Endodermal cell (in vitro differentiated cells): ENCODE measurements at regions not wholly inside any gene's neighbourhood (a gene's known extent, or its start where the extent isn't known, plus 50 kb on each side); places are given as distances from the start of the nearest gene placed in this dataset.

Source experiments
- DNase-seq: peaks from one replicate; pipeline ENCODE4 v3.0.0-alpha.2; 2017
- H3K27ac ChIP-seq: 2 replicates; pipeline ENCODE4 v1.5.1; 2013; ENCODE audit warnings: mild to moderate bottlenecking, low read depth, low read length, moderate library complexity
- H3K27me3 ChIP-seq: 2 replicates; pipeline ENCODE4 v1.6.1; 2013; ENCODE audit warnings: mild to moderate bottlenecking, low read length, moderate library complexity; ENCODE audit not compliant: insufficient read depth, control insufficient read depth, poor library complexity, severe bottlenecking
- H3K36me3 ChIP-seq: 2 replicates; pipeline ENCODE4 v1.7.0; 2013; ENCODE audit warnings: mild to moderate bottlenecking, low read length, moderate library complexity; ENCODE audit not compliant: control insufficient read depth, insufficient read depth
- H3K4me1 ChIP-seq: one replicate; pipeline ENCODE4 v1.7.0; 2013; ENCODE audit warnings: low read length; ENCODE audit not compliant: control insufficient read depth, insufficient read depth
- H3K4me3 ChIP-seq: 2 replicates; pipeline ENCODE4 v1.5.1; 2013; ENCODE audit warnings: mild to moderate bottlenecking, low read length, moderate library complexity
- H3K9ac ChIP-seq: 2 replicates; pipeline ENCODE4 v1.6.1; 2013; ENCODE audit warnings: mild to moderate bottlenecking, low read length, moderate library complexity; ENCODE audit not compliant: poor library complexity, severe bottlenecking; ENCODE audit errors: extremely low read depth
- H3K9me3 ChIP-seq: 2 replicates; pipeline ENCODE4 v1.6.1; 2013; ENCODE audit warnings: mild to moderate bottlenecking, low read length, moderate library complexity; ENCODE audit not compliant: control insufficient read depth
- H3K27ac Mint-ChIP-seq: 2 replicates; pipeline ENCODE4 v1.8.0; 2020; ENCODE audit warnings: mixed read lengths
- H3K27me3 Mint-ChIP-seq: 2 replicates; pipeline ENCODE4 v1.8.0; 2021; ENCODE audit warnings: mild to moderate bottlenecking, mixed read lengths; ENCODE audit not compliant: insufficient read depth
- H3K36me3 Mint-ChIP-seq: 2 replicates; pipeline ENCODE4 v1.8.0; 2020; ENCODE audit warnings: low read depth, mixed read lengths
- H3K4me1 Mint-ChIP-seq: 2 replicates; pipeline ENCODE4 v1.8.0; 2020; ENCODE audit warnings: mixed read lengths
- H3K4me3 Mint-ChIP-seq: 2 replicates; pipeline ENCODE4 v1.8.0; 2020; ENCODE audit warnings: mild to moderate bottlenecking, moderate library complexity, mixed read lengths
- H3K9me3 Mint-ChIP-seq: 2 replicates; pipeline ENCODE4 v1.8.0; 2020; ENCODE audit warnings: mild to moderate bottlenecking, mixed read lengths
- WGBS, 2 experiments: methylation state at CpG; one replicate each; pipeline versions ENCODE4 v1.1.5 to v1.1.7; 2013; ENCODE audit warnings: missing lambda C conversion rate in 2 of 2, mixed read lengths in 1 of 2; ENCODE audit not compliant: insufficient coverage in 1 of 2, insufficient read length in 1 of 2; 5-methylcytosine and 5-hydroxymethylcytosine counted together
- TF ChIP-seq, protein P1 (sequence below): fragments of 200-600 bp; sonication (generic); conservative IDR thresholded peaks from 2 replicates; pipeline ENCODE4 v1.5.0; 2021; ENCODE audit warnings: antibody characterized with exemption, mild to moderate bottlenecking

DNA sequence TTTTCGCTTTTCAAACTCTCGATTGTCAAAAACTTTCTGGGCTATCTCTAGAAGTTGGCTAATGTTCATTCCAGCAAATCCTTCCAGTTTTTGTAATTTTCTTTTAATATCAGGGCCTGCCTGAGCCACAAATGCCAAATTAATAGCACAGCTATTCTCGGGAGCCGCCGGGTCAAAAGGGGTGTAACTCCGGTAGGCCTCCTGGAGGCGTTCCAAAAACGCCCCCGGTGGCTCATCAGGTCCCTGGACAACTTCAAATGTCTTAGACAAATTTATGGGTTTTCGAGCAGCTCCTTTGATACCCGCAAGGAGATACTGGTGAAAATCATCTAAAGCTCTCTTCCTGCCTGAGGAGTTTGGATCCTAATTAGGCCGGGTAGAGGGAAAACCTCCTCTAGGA lies 117.9 kb upstream of the PZP start:
- no peaks in the 10 kb centered on the region for H3K4me1 ChIP-seq
- H3K4me1 Mint-ChIP-seq: peaks cover 10% of the 10 kb centered on the region
- no peak overlapping the region for H3K27ac Mint-ChIP-seq
- H3K9me3 ChIP-seq: no peaks in the 10 kb centered on the region
- H3K27ac ChIP-seq: no peak overlapping the region
- no peaks in the 10 kb centered on the region for H3K36me3 ChIP-seq
- peaks cover 2% of the 10 kb centered on the region for H3K36me3 Mint-ChIP-seq
- H3K9ac ChIP-seq: no peak overlapping the region
- no peak overlapping the region for H3K4me3 Mint-ChIP-seq
- no peak for DNase-seq
- TF ChIP-seq, protein P1, sequence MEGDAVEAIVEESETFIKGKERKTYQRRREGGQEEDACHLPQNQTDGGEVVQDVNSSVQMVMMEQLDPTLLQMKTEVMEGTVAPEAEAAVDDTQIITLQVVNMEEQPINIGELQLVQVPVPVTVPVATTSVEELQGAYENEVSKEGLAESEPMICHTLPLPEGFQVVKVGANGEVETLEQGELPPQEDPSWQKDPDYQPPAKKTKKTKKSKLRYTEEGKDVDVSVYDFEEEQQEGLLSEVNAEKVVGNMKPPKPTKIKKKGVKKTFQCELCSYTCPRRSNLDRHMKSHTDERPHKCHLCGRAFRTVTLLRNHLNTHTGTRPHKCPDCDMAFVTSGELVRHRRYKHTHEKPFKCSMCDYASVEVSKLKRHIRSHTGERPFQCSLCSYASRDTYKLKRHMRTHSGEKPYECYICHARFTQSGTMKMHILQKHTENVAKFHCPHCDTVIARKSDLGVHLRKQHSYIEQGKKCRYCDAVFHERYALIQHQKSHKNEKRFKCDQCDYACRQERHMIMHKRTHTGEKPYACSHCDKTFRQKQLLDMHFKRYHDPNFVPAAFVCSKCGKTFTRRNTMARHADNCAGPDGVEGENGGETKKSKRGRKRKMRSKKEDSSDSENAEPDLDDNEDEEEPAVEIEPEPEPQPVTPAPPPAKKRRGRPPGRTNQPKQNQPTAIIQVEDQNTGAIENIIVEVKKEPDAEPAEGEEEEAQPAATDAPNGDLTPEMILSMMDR: peak; percentile 22
- H3K4me3 ChIP-seq: no peak overlapping the region
- no peaks in the 10 kb centered on the region for H3K27me3 ChIP-seq
- 86 to 89% methylated on average over 12 of the region's 12 CpGs for WGBS, 2 experiments
- H3K9me3 Mint-ChIP-seq: no peaks in the 10 kb centered on the region
- H3K27me3 Mint-ChIP-seq: no peaks in the 10 kb centered on the region

DNA sequence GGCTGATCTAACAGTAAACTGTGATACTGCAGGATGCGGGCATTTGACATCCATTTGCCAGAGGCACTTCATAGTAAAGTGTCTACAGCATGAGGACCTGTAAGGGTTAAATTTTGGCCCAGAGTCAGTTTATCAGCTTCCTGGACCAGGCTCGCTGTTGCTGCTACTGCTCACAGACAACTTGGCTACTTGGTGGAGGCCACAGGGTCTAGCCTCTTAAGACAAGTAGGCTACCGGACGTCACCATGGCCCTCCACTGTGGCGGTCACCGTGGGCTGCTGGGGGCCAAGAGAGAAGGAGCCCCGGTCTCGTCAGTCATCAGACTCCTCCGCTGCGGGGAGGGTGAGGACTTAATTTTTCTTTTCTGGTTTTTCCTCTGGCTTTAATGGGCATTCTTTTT lies 117.3 kb upstream of the PZP start:
- H3K27ac ChIP-seq: no peak overlapping the region
- DNase-seq: no peak
- peaks cover 2% of the 10 kb centered on the region for H3K36me3 Mint-ChIP-seq
- TF ChIP-seq, protein P1: no peak
- 91 to 94% methylated on average over 7 to 10 of the region's 10 CpGs for WGBS, 2 experiments
- no peaks in the 10 kb centered on the region for H3K27me3 Mint-ChIP-seq
- no peaks in the 10 kb centered on the region for H3K9me3 ChIP-seq
- no peak overlapping the region for H3K4me3 ChIP-seq
- H3K9ac ChIP-seq: no peak overlapping the region
- H3K4me1 ChIP-seq: no peaks in the 10 kb centered on the region
- no peaks in the 10 kb centered on the region for H3K27me3 ChIP-seq
- no peaks in the 10 kb centered on the region for H3K36me3 ChIP-seq
- H3K4me3 Mint-ChIP-seq: no peak overlapping the region
- H3K4me1 Mint-ChIP-seq: peaks cover 10% of the 10 kb centered on the region
- H3K27ac Mint-ChIP-seq: peak overlapping the region; percentile 29
- H3K9me3 Mint-ChIP-seq: no peaks in the 10 kb centered on the region

GRCh38 chr12:9324782-9325181 lies 116.6 kb upstream of the PZP start:
- no peaks in the 10 kb centered on the region for H3K4me1 ChIP-seq
- no peaks in the 10 kb centered on the region for H3K9me3 ChIP-seq
- WGBS, 2 experiments: 87 to 93% methylated on average over 6 of the region's 6 CpGs
- H3K27ac Mint-ChIP-seq: no peak overlapping the region
- no peak overlapping the region for H3K4me3 Mint-ChIP-seq
- H3K36me3 ChIP-seq: no peaks in the 10 kb centered on the region
- no peak overlapping the region for H3K4me3 ChIP-seq
- no peaks in the 10 kb centered on the region for H3K27me3 ChIP-seq
- H3K9ac ChIP-seq: no peak overlapping the region
- H3K4me1 Mint-ChIP-seq: peaks cover 13% of the 10 kb centered on the region
- H3K9me3 Mint-ChIP-seq: no peaks in the 10 kb centered on the region
- TF ChIP-seq, protein P1: no peak
- no peak for DNase-seq
- no peaks in the 10 kb centered on the region for H3K27me3 Mint-ChIP-seq
- H3K36me3 Mint-ChIP-seq: peaks cover 2% of the 10 kb centered on the region
- H3K27ac ChIP-seq: no peak overlapping the region
